Left renal cortex interstitium (tissue), 4 donors: ENCODE measurements at regions not wholly inside any gene's neighbourhood (a gene's known extent, or its start where the extent isn't known, plus 50 kb on each side); places are given as distances from the start of the nearest gene placed in this dataset.

Experiments used
- DNase-seq, 4 donors: peaks; one replicate each; pipeline ENCODE4 v3.0.0-alpha.2; 2013; ENCODE audit warnings: low read depth in 4 of 4, low spot score in 2 of 4, missing footprints in 1 of 4

DNA sequence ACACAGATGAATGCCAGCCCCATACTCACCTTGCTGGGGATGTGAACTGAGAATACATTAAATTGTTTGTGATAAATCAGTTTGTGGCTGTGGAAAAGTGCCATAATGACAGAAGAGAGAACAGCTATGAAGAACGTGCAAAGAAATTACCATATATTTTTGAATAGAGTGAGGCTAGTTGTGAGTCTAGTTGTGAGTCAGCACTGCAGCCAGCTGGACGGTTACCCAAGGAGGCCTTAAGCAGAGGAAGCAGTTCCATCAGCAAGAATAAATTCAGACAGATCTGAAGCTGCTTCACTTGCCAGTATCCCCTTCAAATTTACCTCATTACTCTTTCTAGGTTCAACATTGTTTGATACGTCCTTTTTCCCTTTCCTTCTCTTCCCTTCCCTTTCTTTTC lies 446.0 kb downstream of the MTRR start:
- DNase-seq: no peak

DNA sequence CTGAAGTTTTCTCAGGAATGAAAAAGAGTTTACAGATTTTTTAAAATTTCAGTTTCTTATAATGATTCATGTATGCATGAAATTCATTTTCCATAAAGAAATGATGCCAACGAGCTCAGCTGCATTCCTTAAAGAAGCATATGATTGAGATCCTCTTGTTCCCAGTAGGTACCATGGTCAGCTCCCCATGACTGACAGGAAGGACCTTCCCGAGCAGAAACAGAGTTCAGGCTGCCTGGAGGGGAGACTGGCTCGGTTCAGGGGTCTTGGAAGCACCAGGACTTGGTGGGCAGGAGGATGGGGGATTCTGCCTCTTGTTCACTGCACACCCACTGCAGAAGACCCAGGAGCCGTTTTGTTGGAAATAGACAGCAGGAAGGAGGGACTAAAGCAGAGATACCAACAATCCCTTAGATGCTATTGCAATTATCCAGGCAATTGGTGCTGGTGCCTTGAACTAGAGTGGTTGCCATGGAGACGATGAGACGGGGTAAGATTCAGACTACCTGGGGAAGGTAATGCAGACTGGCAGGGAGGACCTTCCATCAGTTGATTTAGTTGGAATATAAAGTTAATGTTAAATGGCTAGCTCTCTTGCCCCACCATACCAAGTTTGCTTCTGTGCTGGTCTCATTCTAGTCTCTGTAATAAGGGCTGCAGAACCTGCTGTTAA lies 447.8 kb downstream of the MTRR start:
- no peak for DNase-seq

GRCh38 chr5:8317335-8317734 lies 448.4 kb downstream of the MTRR start:
- DNase-seq: no peak

GRCh38 chr5:8320244-8320643 lies 451.3 kb downstream of the MTRR start:
- no peak for DNase-seq

DNA sequence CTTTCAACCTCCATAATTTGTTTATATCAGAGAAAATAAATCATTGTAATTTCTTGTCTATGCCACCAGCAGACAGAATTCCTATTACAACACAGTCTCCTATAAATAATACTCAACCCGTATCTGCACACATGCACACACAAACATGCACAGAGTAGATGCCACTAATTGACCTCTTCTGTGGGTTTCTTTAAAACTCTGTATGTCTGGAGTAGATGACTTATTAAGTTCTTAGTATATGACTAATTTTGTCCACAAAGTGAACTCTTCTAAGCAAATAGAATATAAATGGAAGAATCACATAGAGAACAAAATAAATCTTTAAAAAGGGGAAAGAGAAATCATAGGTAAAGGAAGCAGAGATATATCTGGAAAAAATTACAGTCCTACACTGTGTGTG lies 452.3 kb downstream of the MTRR start:
- DNase-seq: no peak

- no peak for DNase-seq
Measured at GRCh38 chr5:8322484-8322883, 453.5 kb downstream of the MTRR start.

GRCh38 chr5:8327016-8327415 lies 458.1 kb downstream of the MTRR start:
- DNase-seq: no peak

GRCh38 chr5:8329773-8330172 lies 460.8 kb downstream of the MTRR start:
- no peak for DNase-seq

GRCh38 chr5:8332666-8333445 lies 463.9 kb downstream of the MTRR start:
- no peak for DNase-seq

- no peak for DNase-seq
Measured at GRCh38 chr5:8333485-8333884, 464.5 kb downstream of the MTRR start.

- no peak for DNase-seq
Measured at GRCh38 chr5:8333977-8334376, 465.0 kb downstream of the MTRR start.

GRCh38 chr5:8340261-8340660 lies 471.3 kb downstream of the MTRR start:
- no peak for DNase-seq

DNA sequence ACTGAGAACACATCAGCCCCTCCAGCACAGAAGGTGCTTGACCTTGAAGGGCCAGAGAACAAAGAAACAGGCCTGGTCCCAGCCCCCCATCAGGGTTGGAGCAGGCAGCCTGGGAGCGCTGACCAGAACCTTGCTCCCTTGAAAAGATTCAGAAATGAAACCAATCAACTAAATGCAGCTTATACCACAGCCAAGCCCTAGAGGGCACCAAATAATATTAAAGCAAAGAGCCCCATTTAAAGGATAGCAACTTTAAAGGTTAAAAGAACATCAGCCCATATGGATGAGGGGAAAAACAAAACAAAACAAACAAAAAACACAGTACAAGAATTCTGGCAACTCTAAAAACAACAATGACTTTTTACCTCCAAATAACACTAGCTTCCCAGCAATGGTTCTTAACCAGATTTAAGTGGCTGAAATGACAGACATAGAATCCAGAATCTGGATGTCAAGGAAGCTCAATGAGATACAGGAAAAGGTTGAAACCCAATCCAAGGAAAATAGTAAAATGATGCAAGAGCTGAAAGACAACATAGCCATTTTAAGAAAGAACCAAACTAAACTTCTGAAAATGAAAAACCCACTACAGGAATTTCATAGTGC lies 471.9 kb downstream of the MTRR start:
- DNase-seq: no peak

DNA sequence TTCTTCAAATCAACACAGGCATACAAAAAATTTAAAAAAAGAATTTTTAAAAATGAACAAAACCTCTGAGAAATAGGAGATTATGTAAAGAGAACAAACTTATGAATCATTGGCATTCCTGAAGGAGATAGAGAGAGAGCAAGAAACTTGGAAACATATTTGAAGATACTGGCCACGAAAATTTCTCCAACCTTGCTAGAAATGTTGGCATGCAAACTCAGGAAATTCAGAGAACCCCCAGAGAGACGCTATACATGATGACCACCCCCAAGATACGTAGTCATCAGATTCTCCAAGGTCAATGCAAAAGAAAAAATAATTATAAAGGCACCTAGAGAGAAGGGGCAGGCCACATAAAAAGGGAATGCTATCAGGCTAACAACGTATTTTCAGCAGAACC lies 472.5 kb downstream of the MTRR start:
- no peak for DNase-seq

DNA sequence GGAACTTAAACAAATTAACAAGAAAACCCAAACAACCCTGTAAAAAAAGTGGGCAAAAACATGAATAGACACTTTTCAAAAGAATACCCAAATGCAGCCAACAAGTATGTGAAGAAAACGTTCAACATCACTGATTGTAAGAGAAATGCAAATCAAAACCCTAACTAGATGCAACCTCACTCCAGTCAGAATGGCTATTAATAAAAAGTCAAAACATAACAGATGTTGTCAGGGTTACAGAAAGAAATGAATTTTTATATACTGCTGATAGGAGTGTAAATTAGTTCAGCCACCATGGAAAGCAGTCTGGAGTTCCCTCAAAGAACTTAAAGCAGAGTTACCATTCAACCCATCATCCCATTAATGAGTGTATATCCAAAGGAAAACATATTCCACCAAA lies 479.0 kb downstream of the MTRR start:
- no peak for DNase-seq

DNA sequence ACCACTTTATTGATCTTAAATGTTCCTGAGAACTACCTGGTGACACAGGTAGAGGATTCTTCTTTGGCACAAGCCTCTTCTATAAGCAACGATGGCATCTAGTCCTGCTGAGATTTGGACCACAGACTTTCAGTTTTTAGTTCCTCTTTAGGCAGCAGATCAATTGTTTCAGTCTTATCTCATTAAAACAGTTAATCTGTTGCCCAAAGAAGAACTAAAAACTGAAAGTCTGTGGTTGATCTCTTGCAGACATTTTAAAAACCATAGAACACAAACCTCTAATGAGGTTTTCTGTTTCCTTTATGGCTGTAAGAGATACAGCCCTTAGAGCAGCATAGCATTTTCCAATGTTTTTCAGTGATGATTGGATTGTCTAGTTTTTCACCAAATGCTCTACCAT lies 480.9 kb downstream of the MTRR start:
- no peak for DNase-seq

DNA sequence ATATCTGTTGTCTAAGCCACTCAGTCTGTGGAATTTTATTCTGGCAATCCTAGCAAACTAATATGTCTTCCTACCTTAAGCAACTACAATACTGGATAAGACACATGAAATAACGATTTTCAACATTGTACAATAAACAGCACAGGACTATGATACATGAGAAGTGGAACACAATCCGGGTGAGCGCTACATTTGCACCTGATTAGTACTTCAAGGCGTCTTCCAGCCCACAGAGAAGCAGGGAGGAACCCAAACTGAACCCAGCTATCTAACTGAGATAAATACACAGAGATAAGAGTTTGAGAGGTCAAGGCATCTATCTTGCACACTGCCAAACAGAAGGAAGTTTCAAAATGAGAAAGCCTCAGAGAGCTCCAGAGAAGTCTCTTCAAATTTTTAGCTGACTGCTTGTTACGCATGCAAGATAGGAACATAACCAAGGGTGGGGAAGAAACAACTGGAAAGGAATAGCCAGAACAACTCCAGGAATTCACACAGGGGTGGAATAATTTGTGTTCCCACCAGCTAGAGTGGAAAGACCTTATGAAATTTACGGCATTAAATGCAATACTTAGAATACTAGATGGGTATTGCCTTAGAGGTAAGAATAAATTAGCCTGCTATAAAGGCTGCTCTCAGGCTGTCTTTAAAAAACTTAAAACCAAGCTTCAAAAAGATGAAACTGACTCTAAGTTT lies 481.8 kb downstream of the MTRR start:
- no peak for DNase-seq

DNA sequence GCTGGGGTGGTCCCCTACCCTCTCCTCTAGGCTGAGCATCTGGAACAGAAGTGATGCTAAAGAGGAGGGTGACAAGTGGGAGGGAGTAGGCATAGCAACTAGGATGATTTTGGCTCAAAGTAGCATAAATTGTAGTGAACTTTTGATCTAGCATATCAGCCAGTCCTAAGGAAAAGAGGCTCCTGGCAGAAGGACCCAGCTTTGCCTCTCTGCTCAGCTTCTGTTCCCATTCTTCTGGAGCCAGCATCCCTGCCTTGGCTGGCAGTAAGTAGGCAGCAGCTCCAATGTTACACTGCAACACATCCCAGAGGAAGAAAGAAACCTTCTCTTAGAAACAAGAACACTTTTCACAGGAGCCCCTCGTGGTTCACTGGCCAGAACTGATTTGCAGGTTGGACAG lies 487.0 kb downstream of the MTRR start:
- DNase-seq: no peak

DNA sequence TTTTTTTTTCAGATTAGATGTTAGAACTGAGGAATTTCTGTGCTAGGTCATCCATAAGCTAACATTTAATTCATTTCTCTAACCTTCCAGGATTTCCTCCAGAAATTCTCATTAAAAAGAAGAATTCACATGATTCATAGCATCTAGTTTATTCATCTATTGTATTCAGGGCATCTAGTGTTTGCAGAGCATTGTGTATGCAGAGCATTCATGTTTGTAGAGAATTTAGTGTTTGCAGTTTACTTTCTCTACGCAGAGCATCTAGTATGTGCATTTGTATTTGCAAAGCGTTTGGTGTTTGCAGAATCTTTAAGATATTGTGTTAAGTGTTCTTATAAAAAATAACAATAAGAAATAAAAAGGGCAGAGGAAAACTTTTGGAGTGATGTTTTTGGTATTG lies 491.1 kb downstream of the MTRR start:
- no peak for DNase-seq

GRCh38 chr5:8362495-8362894 lies 493.5 kb downstream of the MTRR start:
- DNase-seq: no peak

DNA sequence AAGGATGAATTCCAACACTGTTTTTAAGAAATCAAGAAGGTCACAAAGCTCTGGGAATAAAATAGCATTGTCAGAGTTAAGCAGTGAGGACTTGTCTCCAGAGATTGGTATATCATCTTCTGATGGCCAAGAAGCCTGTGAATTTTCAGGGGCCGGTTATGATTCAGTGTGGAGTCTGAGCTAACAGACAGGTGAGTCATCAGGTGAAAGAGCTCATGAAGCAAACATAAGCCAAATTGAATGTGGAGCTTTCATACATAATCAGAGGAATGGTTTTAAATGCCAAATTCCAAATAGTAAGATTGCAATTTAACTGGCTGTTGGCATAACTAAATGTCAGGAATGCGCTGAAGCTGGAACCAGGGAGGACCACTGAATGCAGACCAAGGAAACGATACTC lies 494.2 kb downstream of the MTRR start:
- DNase-seq: no peak
